Activated naive CD4-positive, alpha-beta T cell treated with anti-CD3 and anti-CD28 coated beads, Interleukin-2, amount 50 U/mL, for 16 hours (primary cell): ENCODE measurements at regions not wholly inside any gene's neighbourhood (a gene's known extent, or its start where the extent isn't known, plus 50 kb on each side); places are given as distances from the start of the nearest gene placed in this dataset.
A peak's percentile ranks its signal among the peaks of the same experiment; 100 is the strongest.

Experiments used
- DNase-seq: peaks from one replicate; pipeline ENCODE4 v3.0.0-alpha.2; 2020

DNA sequence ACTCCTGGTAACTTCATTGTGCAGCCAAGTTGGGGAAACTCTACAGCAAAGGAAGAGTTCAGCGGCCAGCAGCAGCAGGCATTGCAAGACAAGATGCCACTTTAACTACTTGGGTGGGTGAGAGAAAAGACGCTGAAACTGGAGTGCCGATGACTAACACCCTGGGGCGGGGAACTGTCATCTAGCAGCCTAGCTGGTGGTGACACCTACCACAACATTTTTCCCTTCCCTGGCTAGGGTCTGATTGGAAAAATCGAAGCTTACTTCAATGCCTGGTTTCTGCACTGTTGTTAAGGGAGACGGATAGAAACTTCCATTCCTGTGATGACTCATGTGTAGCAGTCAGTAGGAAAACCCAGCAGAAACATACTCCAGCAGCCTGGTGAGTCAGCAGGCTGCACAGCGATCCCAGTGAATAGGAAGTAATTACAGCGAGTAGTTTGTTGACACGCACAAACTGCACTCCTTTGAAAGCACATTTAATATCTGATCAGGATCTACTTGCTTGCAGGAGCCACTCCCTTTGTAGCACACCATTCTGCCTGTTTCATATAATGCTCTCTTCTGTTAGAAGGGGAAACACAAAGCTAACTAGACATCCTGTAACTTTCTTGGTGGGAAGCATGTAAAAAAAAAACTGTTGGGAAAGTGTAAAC is 62.1 kb upstream of the MAPRE2 start:
- DNase-seq: peak; percentile 80

DNA sequence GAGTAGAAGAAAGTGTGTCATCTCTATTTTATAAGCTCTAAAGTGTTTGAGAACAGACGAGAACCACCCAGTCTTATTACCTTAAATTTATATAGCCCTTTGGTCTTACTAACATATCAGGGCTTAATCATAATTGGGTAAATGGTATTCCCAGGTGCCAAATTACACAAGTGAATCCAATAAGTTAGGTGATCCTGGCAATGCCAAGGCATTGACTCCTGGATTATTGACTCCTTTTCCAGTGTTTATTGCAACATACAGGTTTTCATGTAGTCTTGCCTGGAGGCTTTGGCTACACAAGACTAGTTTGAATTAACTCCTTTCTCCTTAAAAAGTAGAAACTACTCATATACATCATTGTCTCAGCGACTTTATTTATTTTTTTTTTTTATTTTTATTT is 59.7 kb upstream of the MAPRE2 start:
- no peak for DNase-seq

DNA sequence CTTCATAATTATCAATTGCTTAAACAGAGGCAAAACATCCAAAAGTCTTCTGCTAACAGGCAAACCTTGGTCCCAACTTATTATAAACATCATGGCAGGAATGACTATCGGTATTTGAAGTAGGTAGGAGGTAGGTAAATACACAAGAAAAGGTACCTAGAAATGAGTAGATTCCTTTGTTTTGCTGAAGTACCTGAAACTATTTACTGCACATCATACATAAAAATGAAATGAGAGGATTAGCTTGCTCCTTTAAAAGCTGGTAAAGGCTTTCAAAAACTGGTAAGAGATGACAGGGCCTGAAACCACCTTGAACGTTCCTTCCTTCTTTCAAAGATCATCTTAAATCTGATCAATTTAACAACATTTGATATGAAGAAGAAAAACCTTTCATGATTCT is 55.2 kb upstream of the MAPRE2 start:
- no peak for DNase-seq

DNA sequence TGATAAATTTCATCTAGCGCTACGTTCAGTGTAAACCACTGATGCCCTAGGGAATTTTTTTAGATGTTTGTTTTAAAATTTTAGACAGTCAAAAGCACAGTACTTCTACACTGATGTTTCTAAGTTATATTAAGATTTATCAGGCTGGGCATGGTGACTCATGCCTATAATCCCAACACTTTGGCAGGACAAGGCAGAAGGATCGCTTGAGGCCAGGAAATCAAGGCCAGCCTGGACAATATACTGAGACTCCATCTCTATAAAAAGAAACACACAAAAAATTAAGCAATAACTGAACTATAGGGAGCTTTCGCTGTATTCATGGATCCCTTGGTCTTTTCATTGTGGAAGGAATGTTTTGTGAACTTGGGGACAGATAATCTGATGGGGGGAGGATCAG is 50.6 kb upstream of the MAPRE2 start:
- DNase-seq: no peak

DNA sequence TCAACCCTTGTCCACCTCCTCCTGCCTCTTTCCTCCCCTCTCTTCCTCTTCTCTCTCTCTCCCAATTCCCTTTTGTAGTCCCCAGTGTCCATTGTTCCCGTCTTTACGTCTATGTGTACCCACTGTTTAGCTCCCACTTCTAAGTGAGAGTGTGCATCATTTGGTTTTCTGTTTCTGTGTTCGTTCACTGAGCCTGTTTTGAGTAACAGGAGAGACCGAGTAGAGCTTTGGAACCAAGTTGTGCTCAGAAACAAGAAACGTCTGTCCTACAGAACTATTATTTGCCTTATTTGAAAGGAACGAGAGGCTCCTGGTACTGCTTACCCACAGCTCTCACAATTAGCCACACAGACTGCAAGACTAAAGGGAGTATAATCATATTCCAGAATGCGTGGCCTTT is 50.1 kb upstream of the MAPRE2 start:
- DNase-seq: no peak
